Heart left ventricle (tissue), 13 donors: ENCODE measurements at regions not wholly inside any gene's neighbourhood (a gene's known extent, or its start where the extent isn't known, plus 50 kb on each side); places are given as distances from the start of the nearest gene placed in this dataset.

Source experiments
- CTCF ChIP-seq, 12 donors: fragments of 200-600 bp; sonication (generic) in 4 of 12; IDR thresholded peaks; one replicate each; pipeline versions ENCODE4 v1.5.0 to v1.8.0; 2018 to 2022; ENCODE audit warnings: antibody characterized with exemption in 12 of 12, mild to moderate bottlenecking in 5 of 12
- POLR2A ChIP-seq, 2 donors: fragments of 450-650 bp; IDR thresholded peaks; one replicate each; pipeline ENCODE4 v1.6.1; 2017; ENCODE audit warnings: antibody characterized with exemption in 2 of 2, mild to moderate bottlenecking in 2 of 2, moderate library complexity in 2 of 2
- donor health status: ischemic (EF 13 %, LVEDD 7.1; RV severe dilation, severe dysfunction).
- donor health status: DM: no; HTN: yes; CAD: no.
- donor health status: DM: no; HTN: no; CAD: no.
- donor health status: ischemic (EF 25% LVEDD 6.9; RV normal size, moderate dysfunction).
- donor health status: ischemic (EF 25% LVEDD 5.7; RV mildly dilated, moderate dysfunction).
- donor health status: ischemic (EF 35%, LVEDD 5.7; RV mildly dilated, moderate dysfunction).
- donor health status: nonischemic (EF 11% LVEDD 7.7; RV severe dilation, severe dysfunction).
- donor health status: DM: yes; HTN: yes; CAD: no.
- donor health status: PGD.
- donor health status: ischemic (EF 29% LVEDD 5.4; RV normal size, mild dysfunction).
- donor health status: nonischemic (EF 23%, LVEDD 6.1; RV moderate dilation, normal function).

- no peak for TF ChIP-seq CTCF (IDR thresholded peaks at IDR 0.05)
- TF ChIP-seq POLR2A (IDR thresholded peaks at IDR 0.05): no peak
Observed at GRCh38 chr16:51268237-51268636, 117.2 kb upstream of the SALL1 start.
